H9 (cell line): ENCODE measurements at regions not wholly inside any gene's neighbourhood (a gene's known extent, or its start where the extent isn't known, plus 50 kb on each side); places are given as distances from the start of the nearest gene placed in this dataset.

ENCODE experiments used
- DNase-seq: peaks from one replicate; pipeline ENCODE4 v3.0.0-alpha.2; 2017
- H2AFZ ChIP-seq: one replicate; pipeline ENCODE4 v1.6.1; 2013; ENCODE audit warnings: mild to moderate bottlenecking, low read length, control low read depth, moderate library complexity
- H2AK5ac ChIP-seq: 2 replicates; pipeline ENCODE4 v1.6.1; 2013; ENCODE audit warnings: low read length, control low read depth, mixed read lengths; ENCODE audit not compliant: insufficient read length
- H2BK120ac ChIP-seq: one replicate; pipeline ENCODE4 v1.6.1; 2013; ENCODE audit warnings: low read depth, mild to moderate bottlenecking, low read length, control low read depth, inconsistent platforms; ENCODE audit not compliant: poor library complexity, severe bottlenecking
- H2BK12ac ChIP-seq: 2 replicates; pipeline ENCODE4 v1.6.1; 2013; ENCODE audit warnings: low read length, control low read depth, mixed read lengths, low read depth; ENCODE audit not compliant: insufficient read length
- H2BK15ac ChIP-seq: 2 replicates; pipeline ENCODE4 v1.6.1; 2013; ENCODE audit warnings: low read depth, low read length, control low read depth
- H2BK20ac ChIP-seq: one replicate; pipeline ENCODE4 v1.6.1; 2013; ENCODE audit warnings: low read depth, mild to moderate bottlenecking, low read length, control low read depth, inconsistent platforms; ENCODE audit not compliant: poor library complexity, severe bottlenecking
- H2BK5ac ChIP-seq: 2 replicates; pipeline ENCODE4 v1.6.1; 2013; ENCODE audit warnings: low read length, control low read depth, mixed read lengths; ENCODE audit not compliant: insufficient read length
- H3K14ac ChIP-seq: 2 replicates; pipeline ENCODE4 v1.6.1; 2013; ENCODE audit warnings: low read length, control low read depth; ENCODE audit not compliant: insufficient read depth
- H3K18ac ChIP-seq: 2 replicates; pipeline ENCODE4 v1.6.1; 2013; ENCODE audit warnings: low read depth, mild to moderate bottlenecking, mixed read lengths, low read length, control low read depth; ENCODE audit not compliant: insufficient read length
- H3K23ac ChIP-seq: 2 replicates; pipeline ENCODE4 v1.6.1; 2013; ENCODE audit warnings: low read length, control low read depth, mixed read lengths, low read depth; ENCODE audit not compliant: insufficient read length
- H3K23me2 ChIP-seq: 2 replicates; pipeline ENCODE4 v1.6.1; 2013; ENCODE audit warnings: low read depth, mild to moderate bottlenecking, mixed read lengths, low read length, control low read depth; ENCODE audit not compliant: insufficient read length, poor library complexity, severe bottlenecking
- H3K27ac ChIP-seq: 2 replicates; pipeline ENCODE4 v1.5.1; 2013; ENCODE audit warnings: low read length, control low read depth, mixed read lengths, low read depth; ENCODE audit not compliant: insufficient read length
- H3K27me3 ChIP-seq: 2 replicates; pipeline ENCODE4 v1.6.1; 2013; ENCODE audit warnings: low read length, control low read depth, inconsistent platforms; ENCODE audit not compliant: insufficient read depth
- H3K4ac ChIP-seq: 2 replicates; pipeline ENCODE4 v1.6.1; 2013; ENCODE audit warnings: low read depth, mild to moderate bottlenecking, control low read depth, inconsistent platforms, low read length, moderate library complexity
- H3K4me1 ChIP-seq: 2 replicates; pipeline ENCODE4 v1.6.1; 2013; ENCODE audit warnings: low read length, control low read depth, inconsistent platforms; ENCODE audit not compliant: insufficient read depth
- H3K4me2 ChIP-seq: 2 replicates; pipeline ENCODE4 v1.6.1; 2013; ENCODE audit warnings: low read length, control low read depth, mixed read lengths; ENCODE audit not compliant: insufficient read length, insufficient read depth
- H3K56ac ChIP-seq: 2 replicates; pipeline ENCODE4 v1.6.1; 2013; ENCODE audit warnings: low read depth, mild to moderate bottlenecking, mixed read lengths, low read length, control low read depth; ENCODE audit not compliant: insufficient read length
- H3K79me1 ChIP-seq: 2 replicates; pipeline ENCODE4 v1.6.1; 2013; ENCODE audit warnings: low read depth, mild to moderate bottlenecking, moderate library complexity, low read length, control low read depth, inconsistent platforms; ENCODE audit not compliant: insufficient read depth, poor library complexity, severe bottlenecking
- H3K79me2 ChIP-seq: 2 replicates; pipeline ENCODE4 v1.6.1; 2013; ENCODE audit warnings: low read length, control low read depth, inconsistent platforms; ENCODE audit not compliant: insufficient read depth
- H3K9ac ChIP-seq: 2 replicates; pipeline ENCODE4 v1.6.1; 2013; ENCODE audit warnings: low read length, control low read depth, mixed read lengths; ENCODE audit not compliant: insufficient read length; ENCODE audit errors: extremely low read depth
- H3K9me3 ChIP-seq: one replicate; pipeline ENCODE4 v1.6.1; 2013; ENCODE audit warnings: low read depth, low read length, inconsistent platforms; ENCODE audit not compliant: control insufficient read depth
- H3T11ph ChIP-seq: one replicate; pipeline ENCODE4 v1.6.1; 2013; ENCODE audit warnings: mild to moderate bottlenecking, low read length, control low read depth, inconsistent platforms
- H4K20me1 ChIP-seq: one replicate; pipeline ENCODE4 v1.6.1; 2013; ENCODE audit not compliant: control insufficient read depth, insufficient read length, insufficient read depth
- H4K5ac ChIP-seq: 2 replicates; pipeline ENCODE4 v1.6.1; 2013; ENCODE audit warnings: low read depth, mild to moderate bottlenecking, mixed read lengths, low read length, control low read depth; ENCODE audit not compliant: insufficient read length
- H4K8ac ChIP-seq: replicated peaks from 2 replicates; pipeline ENCODE4 v1.6.1; 2013; ENCODE audit warnings: low read length, control low read depth, mixed read lengths, low read depth; ENCODE audit not compliant: insufficient read length
- H4K91ac ChIP-seq: 2 replicates; pipeline ENCODE4 v1.6.1; 2013; ENCODE audit warnings: low read depth, mild to moderate bottlenecking, moderate library complexity, mixed read lengths, low read length, control low read depth; ENCODE audit not compliant: insufficient read length
- H3K27ac Mint-ChIP-seq, 3 experiments: 2 replicates in 2 of 3; 3 replicates in 1 of 3; pipeline ENCODE4 v1.8.0; 2020 to 2021; ENCODE audit warnings: mixed read lengths in 3 of 3, mild to moderate bottlenecking in 1 of 3, moderate library complexity in 1 of 3
- H3K27me3 Mint-ChIP-seq: 2 replicates; pipeline ENCODE4 v1.8.0; 2021; ENCODE audit warnings: low read depth, mild to moderate bottlenecking, moderate library complexity, mixed read lengths
- H3K36me3 Mint-ChIP-seq, 3 experiments: 2 replicates in 2 of 3; 3 replicates in 1 of 3; pipeline ENCODE4 v1.8.0; 2020 to 2021; ENCODE audit warnings: low read depth in 3 of 3, mixed read lengths in 3 of 3; ENCODE audit not compliant: insufficient read depth in 1 of 3
- H3K4me1 Mint-ChIP-seq, 2 experiments: 2 replicates each; pipeline ENCODE4 v1.8.0; 2020; ENCODE audit warnings: mixed read lengths in 2 of 2
- H3K4me3 Mint-ChIP-seq, 2 experiments: 2 replicates in 1 of 2; 3 replicates in 1 of 2; pipeline ENCODE4 v1.8.0; 2020 to 2021; ENCODE audit warnings: mild to moderate bottlenecking in 2 of 2, mixed read lengths in 2 of 2, moderate library complexity in 1 of 2
- H3K9me3 Mint-ChIP-seq, 2 experiments: 2 replicates in 1 of 2; 3 replicates in 1 of 2; pipeline ENCODE4 v1.8.0; 2020; ENCODE audit warnings: mild to moderate bottlenecking in 2 of 2, mixed read lengths in 2 of 2, moderate library complexity in 1 of 2
- WGBS: extraction: QIAGEN DNeasy Blood & Tissue Kit; methylation state at CpG from one replicate; pipeline ENCODE4 v1.1.7; 2013; ENCODE audit warnings: missing lambda C conversion rate, low lambda C conversion rate, mixed read lengths; ENCODE audit not compliant: insufficient read length; ENCODE audit errors: extremely low coverage; 5-methylcytosine and 5-hydroxymethylcytosine counted together
- TF ChIP-seq, protein P1 (sequence below): fragments of 200-600 bp; sonication (generic); conservative IDR thresholded peaks from 3 replicates; pipeline ENCODE4 v1.8.0; 2021; ENCODE audit warnings: antibody characterized with exemption, mild to moderate bottlenecking

DNA sequence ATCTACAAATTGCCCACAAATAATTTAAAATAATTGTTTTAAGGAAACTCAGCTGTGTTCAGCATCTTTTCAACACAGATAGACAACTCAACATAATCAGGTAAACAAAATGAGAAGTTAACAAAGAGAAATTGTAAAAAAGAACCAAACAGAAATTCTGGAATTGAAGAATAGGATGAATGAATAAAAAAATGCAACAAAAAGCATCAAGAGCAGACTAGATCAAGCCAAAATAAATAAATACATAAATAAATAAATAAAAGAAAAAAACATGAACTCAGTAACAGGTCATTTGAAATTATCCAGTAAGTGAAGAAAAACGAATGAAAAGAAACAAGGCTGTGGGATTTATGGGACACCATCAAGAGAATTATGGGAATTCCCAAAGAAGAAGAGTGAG is 94.0 kb upstream of the CDK6 start:
- Histone ChIP-seq H3T11ph (no peak overlapping the region), H3K56ac (no peak overlapping the region), H4K91ac (no peak overlapping the region), H3K4me1 (peaks cover 9% of the 10 kb centered on the region), H4K5ac (no peak overlapping the region), H3K23ac (no peak overlapping the region), H3K27ac (no peak overlapping the region), H3K18ac (no peak overlapping the region), H3K9me3 (no peaks in the 10 kb centered on the region), H3K79me1 (no peaks in the 10 kb centered on the region), H3K4me2 (no peak overlapping the region), H2AFZ (no peak overlapping the region), H2AK5ac (no peak overlapping the region), H3K23me2 (no peaks in the 10 kb centered on the region), H2BK15ac (no peak overlapping the region), H2BK12ac (no peak overlapping the region), H2BK120ac (no peak overlapping the region), H3K9ac (no peak overlapping the region), H3K14ac (no peak overlapping the region), H2BK5ac (no peak overlapping the region), H3K27me3 (no peaks in the 10 kb centered on the region), H2BK20ac (no peak overlapping the region), H3K79me2 (no peaks in the 10 kb centered on the region), H4K8ac (no peak overlapping the region), H3K4ac (no peak overlapping the region), H4K20me1 (no peaks in the 10 kb centered on the region)
- Mint-ChIP-seq H3K27ac (no peak overlapping the region), H3K9me3 (peaks cover 0 to under 1% of the 10 kb centered on the region in 2 experiments; a peak in 2 of 5 replicates), H3K4me1 (peaks cover 12 to 17% of the 10 kb centered on the region in 2 experiments), H3K36me3 (peaks cover 0 to 2% (median 0%) of the 10 kb centered on the region in 3 experiments; a peak in 2 of 7 replicates), H3K4me3 (no peak overlapping the region), H3K27me3 (no peaks in the 10 kb centered on the region)
- no CpG with 5 or more reads among the region's 1 CpG for WGBS
- TF ChIP-seq, protein P1, sequence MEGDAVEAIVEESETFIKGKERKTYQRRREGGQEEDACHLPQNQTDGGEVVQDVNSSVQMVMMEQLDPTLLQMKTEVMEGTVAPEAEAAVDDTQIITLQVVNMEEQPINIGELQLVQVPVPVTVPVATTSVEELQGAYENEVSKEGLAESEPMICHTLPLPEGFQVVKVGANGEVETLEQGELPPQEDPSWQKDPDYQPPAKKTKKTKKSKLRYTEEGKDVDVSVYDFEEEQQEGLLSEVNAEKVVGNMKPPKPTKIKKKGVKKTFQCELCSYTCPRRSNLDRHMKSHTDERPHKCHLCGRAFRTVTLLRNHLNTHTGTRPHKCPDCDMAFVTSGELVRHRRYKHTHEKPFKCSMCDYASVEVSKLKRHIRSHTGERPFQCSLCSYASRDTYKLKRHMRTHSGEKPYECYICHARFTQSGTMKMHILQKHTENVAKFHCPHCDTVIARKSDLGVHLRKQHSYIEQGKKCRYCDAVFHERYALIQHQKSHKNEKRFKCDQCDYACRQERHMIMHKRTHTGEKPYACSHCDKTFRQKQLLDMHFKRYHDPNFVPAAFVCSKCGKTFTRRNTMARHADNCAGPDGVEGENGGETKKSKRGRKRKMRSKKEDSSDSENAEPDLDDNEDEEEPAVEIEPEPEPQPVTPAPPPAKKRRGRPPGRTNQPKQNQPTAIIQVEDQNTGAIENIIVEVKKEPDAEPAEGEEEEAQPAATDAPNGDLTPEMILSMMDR: no peak
- DNase-seq: no peak
